GM18498 (cell line): ENCODE measurements at regions not wholly inside any gene's neighbourhood (a gene's known extent, or its start where the extent isn't known, plus 50 kb on each side); places are given as distances from the start of the nearest gene placed in this dataset.
A peak's percentile ranks its signal among the peaks of the same experiment; 100 is the strongest.

ENCODE experiments used
- ATAC-seq: cut with Tn5 transposase; IDR thresholded peaks from one replicate; pipeline ENCODE4 v1.9.1; 2021; ENCODE audit warnings: mild to moderate bottlenecking, moderate library complexity; ENCODE audit not compliant: unreplicated experiment

- ATAC-seq = no peak
Observed at GRCh38 chr1:60987904-60988303, 94.5 kb upstream of the NFIA start.

GRCh38 chr1:60984062-60984799 lies 98.1 kb upstream of the NFIA start:
- ATAC-seq = no peak

DNA sequence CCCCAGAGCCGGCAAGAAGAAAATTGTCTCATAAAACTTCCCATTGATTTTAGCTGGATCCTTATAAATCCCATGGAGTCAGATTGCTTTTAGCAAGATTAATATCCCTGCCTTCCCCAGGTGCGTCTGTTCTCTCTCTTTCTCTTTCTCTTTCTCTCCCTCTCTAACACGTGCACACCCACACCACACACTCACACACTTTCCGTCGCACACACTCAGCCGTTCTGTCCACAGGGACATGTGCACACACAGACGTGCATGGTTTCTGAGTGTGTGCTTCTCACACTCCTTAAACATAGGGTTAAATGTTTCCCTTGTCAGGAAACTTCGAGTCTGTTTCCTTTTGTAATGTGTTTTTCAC lies 98.7 kb upstream of the NFIA start:
- ATAC-seq = no peak

DNA sequence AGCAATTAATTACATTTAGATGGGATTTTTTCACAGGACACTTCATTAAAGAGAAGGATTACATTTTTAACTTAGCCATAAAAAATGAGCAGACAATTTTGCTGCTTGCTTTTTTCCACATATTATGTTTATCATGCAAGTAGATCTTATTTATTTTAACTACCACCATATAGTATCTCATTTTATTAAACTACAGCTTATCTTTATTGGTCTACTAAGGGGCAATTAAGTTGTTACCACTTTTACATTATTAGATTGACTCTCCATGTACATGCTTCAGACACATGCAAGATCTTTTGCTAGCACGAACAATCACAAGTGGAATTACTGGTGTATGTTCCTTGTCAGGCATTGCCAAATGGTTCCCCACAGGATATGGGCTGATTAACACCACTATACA lies 99.8 kb upstream of the NFIA start:
- no peak for ATAC-seq

- no peak for ATAC-seq
Observed at GRCh38 chr1:60981357-60981756, 101.0 kb upstream of the NFIA start.

GRCh38 chr1:60978421-60979357 lies 103.7 kb upstream of the NFIA start:
- ATAC-seq = peak; percentile 89

DNA sequence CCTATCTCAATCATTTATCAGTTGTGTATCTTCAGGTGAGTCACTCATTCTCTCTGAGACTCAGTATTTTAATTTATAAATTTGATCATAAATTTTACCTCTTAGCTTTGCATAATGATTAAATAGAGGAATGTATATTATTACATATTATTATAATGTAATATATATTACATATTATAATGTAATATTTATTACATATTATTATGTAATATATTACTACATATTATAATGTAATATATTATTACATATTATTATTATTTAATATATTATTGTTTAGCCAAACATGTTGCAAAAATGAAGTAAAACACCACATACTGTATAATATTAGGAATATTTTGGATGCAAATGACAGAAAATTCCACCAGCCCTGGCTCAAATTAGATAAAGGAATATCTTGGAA lies 104.7 kb upstream of the NFIA start:
- ATAC-seq = no peak

GRCh38 chr1:60974524-60975372 lies 107.6 kb upstream of the NFIA start:
- no peak for ATAC-seq

DNA sequence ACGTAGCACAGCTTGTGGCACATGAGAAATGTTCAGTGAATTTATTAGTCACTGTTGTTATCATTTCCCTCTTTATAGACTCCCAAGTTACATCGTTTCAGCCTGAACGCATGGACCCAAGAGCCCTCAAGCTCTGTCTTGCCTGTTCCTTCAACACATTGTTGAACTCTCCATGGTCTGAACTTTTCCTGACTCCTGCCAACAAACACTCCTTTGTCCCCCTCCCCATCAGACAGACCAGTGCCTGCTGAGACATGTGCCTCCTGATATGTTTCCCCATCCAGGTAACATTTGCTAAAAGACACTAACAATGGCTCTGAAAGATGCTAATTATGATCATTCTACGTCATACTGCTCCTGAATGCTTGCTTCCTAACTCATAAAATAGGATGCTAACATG lies 108.7 kb upstream of the NFIA start:
- ATAC-seq = no peak

- ATAC-seq = no peak
Observed at GRCh38 chr1:60972841-60973364, 109.5 kb upstream of the NFIA start.

DNA sequence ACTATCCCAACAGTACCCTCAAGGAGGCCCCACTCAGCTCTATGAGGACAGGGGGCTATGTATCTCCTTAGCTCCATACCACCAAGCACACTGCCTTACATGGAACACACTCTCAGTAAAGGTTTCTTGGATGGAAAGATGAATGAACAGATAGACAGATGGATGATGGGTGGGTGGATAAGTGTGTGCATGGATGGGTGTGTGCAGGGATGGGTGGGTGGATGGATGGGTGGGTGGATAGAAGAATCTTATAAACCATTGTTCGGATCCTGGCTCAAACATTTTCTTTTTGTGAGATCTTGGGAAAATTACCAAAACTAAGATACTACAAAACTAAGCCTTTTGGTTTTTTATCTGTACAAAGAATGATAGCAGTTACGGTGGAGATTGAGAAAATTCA lies 111.0 kb upstream of the NFIA start:
- ATAC-seq = no peak

GRCh38 chr1:60969971-60970509 lies 112.3 kb upstream of the NFIA start:
- no peak for ATAC-seq

DNA sequence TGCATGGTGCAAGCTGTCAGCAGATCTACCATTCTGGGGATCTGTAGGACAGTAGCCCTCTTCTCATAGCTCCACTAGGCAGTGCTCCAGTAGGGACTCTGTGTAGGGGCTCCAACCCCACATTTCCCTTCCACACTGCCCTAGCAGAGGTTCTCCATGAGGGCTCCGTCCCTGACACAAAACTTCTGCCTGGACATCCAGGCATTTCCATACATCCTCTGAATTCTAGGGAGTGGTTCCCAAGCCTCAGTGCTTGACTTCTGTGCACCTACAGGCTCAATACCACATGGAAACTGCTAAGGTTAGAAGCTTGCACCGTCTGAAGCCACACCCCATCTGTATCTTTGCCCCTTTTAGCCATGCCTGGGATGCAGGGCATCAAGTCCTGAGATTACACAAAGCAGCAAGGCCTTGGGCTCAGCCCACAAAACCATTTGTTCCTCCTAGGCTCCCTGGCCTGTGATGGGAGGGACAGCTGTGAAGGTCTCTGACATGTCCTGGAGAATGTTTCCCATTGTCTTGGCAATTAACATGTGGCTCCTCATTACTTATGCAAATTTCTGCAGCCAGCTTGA lies 117.0 kb upstream of the NFIA start:
- ATAC-seq = no peak

DNA sequence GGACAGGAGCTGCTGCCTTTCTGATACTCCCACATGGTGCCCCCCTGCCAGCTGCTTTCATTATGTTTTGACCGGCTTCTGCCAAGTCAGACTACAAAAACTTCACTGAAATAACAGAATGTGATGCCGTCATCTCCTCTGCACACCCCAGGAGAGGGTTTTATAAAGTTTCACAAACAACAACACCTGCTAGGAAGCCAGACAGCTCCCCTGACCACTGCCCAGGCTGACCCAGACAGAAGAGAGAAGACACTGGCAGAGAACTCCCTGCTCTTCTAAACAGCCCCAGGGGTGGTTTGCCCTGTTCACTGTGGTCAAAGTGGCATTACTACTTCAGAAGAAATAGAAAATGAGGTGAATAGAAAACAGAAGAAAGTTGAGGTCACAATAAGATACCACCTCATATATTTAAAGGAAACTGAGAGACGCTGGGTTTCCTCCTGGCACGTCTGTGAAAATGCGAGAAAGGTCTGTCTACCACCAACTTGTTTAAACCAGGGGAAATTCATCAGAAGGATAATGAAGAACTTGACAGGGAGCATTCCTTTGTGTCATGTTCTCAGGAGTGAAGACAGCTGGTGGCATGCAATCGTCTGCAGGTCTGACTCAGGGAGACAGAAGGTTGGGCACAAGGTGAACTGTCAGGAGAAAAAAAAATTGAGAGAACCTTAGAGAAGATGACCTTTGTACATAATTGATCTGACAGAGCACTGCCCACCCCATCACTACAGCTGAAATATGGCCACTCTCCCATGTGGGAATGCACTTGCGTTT lies 119.0 kb upstream of the NFIA start:
- ATAC-seq = no peak

- no peak for ATAC-seq
Observed at GRCh38 chr1:60960891-60961461, 121.4 kb upstream of the NFIA start.

DNA sequence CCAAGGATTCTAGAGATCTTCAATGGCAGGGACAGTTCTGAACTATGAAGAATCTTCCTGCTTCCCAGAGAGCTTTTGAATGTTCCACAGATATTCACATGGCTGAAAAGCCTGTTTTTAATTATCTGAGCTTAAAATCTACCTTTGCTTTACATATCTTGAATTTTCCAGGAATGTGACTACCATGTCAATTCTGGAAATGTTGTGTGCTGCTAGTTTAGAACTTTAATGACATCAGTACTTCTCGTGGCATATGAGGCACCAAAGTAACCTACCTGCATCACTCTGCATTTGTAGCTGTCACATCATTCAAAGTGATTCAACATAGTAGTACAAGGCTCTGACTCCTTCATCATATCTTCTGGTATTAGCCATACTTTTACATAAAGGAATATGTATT lies 122.7 kb upstream of the NFIA start:
- no peak for ATAC-seq

GRCh38 chr1:60958001-60958400 lies 124.4 kb upstream of the NFIA start:
- no peak for ATAC-seq

DNA sequence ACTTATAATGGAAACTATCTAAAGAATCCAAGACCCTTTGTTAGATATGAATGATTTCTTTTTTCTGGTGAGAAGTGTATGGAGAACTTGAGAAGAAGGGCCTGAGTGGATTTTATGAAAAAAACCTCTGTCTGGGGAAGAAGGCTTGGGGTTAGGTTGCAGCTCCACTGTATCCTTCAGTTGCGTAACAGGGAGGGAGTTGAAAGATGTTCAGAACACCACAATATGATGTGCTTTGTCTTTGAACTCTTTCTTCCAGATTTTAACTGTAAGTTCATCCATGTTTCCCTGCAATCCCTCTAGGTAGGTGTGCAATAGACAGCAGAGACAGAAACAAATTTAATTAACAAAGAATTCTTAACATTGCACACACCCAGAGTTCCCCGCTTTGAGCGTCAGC lies 125.8 kb upstream of the NFIA start:
- ATAC-seq = no peak

DNA sequence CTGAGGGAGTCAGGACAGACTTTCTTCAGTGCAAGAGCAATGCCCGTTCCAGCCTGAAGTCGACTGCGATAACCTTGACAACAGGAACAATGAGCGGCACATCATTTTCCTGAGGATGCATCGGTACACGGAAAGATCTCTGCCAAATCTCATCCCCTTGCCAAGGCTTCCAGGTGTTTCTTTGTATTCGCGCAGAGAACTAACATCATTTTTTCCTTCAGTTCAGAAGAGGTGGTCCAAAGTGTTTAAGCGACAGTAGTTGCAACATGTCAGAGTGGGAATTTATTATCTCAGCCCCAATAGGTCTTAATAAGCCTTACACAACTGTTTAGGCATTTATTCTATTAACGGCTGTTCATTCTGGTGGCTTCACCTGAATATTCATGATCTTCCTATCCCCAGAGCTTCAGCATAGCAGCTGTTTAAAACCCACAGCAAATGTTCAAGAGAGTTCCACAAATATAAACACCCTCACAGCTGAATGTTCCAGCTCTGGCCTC lies 129.7 kb upstream of the NFIA start:
- ATAC-seq = no peak
